Middle frontal gyrus (tissue), 1 donor: ENCODE measurements at regions not wholly inside any gene's neighbourhood (a gene's known extent, or its start where the extent isn't known, plus 50 kb on each side); places are given as distances from the start of the nearest gene placed in this dataset.
"Not testable (repeated sequence)": the region's sequence is repeated elsewhere in the genome, so short reads cannot be mapped to it uniquely, and the experiment has no call there.

ENCODE experiments used
- DNase-seq: peaks from one replicate; pipeline ENCODE4 v3.0.0-alpha.2; 2015; ENCODE audit warnings: low spot score; ENCODE audit errors: extremely low spot score

DNA sequence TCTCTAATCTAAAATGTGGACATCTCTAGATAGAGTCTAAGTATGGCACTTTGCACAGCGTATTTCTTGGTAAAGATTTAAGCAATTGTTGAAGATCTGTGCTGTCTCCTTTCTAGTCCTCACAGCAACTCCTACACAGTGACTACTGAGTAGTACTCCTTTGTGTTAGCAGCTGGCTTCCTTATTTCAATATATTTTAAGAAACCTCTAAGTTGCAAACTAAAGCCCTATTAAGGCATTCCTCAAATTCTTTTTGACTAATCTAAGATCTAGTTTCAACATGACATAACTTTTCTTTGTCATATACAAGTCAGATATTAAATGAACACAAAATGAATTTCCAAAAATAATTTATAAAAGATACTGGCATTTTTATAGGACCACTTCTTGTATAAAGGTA is 121.8 kb upstream of the DNAJC10 start:
- peak; percentile 24 for DNase-seq

DNA sequence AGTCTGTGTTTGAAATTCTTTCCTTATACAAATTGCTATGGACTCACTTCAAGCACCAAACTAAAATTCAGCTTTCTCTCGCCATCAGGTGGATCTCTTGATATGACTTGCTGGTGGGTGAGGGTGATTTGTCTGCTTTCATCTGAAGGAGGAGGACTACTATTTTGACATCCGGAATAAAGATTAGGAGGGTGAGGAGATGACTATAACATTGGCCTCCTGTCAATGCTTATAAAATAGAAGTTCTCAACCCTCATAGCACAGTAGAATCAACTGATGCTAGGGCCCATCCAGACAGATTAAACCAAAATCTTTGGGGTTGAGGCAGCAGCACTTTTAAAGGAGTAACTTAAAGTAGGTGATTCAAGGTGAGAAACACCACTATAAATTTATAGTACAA is 120.4 kb upstream of the DNAJC10 start:
- no peak for DNase-seq

DNA sequence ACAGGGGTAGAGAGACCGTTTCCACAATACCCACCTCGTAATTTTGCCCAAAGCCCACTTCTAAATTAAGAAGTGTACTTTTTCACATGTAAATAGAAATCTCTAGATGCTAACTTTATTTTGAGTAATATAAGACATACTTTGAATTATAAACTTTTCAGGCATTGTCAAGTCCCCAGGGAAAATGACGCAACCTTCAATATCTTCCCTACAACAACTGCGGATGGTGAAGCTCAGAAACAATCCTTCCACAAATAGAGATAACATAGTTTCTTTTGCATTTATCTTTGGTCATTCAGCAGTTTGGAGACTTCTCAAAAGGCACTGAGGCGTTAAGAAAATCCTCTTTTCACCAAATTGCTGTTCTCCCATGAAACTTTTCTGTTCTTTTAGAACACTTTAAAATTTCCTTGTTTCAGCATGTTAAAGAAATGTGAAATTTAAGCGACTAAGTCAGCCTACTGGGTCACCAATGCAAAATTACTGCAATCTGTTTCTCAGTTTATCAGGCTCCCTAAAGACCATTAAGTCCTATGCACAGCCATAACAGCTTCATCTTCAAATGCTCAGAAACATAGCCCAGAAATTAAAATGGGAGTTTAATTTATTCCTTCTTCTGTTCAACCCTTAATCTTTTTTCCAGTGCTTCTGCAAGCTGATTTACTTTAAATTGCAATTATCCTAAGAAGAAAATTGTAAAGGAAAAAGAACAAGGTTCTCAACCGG is 118.3 kb upstream of the DNAJC10 start:
- DNase-seq: no peak

DNA sequence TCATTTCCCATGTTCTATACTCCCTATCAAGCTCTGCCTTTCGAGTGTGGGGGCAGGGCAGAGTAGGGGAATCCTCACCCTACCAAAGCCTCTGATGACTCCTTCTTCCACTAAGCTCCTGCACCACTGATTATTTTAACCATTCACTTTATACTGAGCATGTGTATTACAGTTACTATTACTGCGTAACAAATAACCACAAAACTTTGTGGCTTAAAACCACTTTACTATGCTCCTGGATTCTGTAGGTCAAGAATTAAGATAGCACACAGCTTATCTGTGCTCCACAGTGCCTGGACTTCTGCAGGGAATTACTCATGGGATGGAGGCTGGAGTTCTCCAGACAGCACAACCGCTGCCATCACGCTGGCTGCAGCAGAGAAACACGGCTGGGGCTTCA is 117.4 kb upstream of the DNAJC10 start:
- no peak for DNase-seq

DNA sequence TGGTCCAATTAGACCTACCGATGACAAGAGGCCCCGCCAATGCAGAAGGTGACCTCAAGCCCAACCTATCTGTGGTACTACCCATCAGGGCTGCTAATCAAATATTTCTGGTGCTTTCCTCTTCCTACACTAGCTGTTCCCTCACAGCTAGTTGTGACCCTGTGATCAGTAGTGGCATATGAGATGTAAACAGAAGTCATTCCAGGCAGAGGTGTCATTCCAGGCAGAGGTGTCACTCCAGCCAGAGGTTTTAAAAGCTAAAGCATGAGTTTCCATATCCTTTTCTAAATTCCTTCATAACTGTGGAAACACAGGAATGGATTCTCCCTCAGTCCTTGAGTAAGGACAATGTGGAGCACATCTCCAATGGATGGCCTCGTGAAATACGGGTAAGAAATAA is 110.9 kb upstream of the DNAJC10 start:
- DNase-seq: no peak

DNA sequence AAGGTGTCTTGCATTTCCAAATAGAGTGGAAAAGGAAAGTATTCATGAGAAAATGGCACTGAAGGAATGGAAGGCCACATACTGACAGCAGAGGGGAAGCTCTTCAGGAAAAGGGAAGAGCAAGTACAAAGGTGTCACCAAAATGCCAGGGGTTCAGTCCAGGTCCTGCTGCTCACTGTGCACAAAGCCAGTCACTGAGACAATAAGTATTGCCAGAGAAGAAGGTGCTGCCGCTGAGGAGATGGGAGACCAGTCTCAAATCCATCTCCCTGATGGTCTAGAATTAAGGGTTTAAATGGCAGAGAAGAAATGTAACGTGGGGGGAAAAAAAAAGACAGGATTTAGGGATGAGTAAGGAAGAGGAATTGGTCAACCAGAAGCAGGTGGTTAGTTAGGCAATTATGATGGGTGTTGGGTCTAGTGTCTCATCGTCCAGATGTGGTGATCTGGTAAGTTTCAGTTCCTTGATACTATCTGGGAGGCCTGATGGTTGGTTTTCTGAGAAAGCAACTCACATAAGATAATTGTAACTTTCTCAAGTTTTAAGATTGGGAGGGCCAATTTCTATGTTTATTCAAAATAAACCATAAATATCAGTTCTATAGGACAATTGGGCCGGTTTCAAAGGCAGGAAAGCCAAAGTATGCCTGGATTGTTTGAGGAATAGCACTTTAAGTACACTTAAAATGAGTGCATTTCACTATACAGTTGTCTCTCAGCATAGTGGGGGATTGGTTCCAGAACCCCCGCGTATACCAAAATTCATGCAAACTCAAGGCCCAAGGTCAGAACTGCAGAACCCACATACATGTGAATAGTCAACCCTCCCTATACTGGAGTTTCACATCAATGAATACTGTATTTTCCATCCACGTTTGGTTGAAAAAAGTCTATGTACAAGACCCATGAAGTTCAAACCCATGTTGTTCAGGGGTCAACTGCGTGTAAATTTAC is 109.1 kb upstream of the DNAJC10 start:
- no peak for DNase-seq

DNA sequence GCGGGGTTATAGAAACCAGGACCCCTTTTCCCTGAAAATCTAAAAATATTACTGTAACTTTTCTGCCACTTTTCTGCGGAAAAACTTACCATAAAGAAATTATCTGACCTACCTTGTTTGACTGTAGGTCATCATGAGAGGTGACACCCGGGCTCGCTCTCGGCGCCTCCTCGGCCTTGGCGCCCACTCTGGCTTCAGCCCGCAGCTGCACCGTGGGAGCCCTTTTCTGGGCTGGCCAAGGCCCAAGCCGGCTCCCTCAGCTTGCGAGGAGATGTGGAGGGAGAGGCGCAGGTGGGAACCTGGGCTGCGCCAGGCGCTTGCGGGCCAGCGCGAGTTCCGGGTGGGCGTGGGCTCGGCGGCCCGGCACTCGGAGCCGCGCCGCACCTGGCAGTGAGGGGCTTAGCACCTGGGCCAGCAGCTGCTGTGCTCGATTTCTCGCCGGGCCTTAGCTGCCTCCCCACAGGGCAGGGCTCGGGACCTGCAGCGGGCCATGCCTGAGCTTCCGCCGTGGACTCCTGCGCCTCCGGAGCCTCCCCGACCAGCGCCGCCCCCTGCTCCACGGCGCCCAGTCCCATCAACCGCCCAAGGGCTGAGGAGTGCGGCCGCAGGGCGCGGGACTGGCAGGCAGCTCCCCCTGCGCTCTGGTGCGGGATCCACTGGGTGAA is 107.7 kb upstream of the DNAJC10 start:
- no peak for DNase-seq

DNA sequence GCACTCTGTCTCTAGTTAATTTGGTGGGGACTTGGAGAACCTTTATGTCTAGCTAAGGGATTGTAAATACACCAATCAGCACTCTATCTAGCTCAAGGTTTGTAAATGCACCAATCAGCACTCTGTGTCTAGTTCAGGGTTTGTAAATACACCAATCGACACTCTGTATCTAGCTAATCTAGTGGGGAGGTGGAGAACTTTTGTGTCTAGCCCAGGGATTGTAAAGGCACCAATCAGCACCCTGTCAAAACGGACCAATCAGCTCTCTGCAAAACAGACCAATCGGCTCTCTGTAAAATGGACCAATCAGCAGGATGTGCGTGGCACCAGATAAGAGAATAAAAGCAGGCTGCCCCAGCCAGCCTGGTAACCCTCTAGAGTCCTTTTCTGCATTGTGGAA is 107.1 kb upstream of the DNAJC10 start:
- DNase-seq: not testable (repeated sequence)

DNA sequence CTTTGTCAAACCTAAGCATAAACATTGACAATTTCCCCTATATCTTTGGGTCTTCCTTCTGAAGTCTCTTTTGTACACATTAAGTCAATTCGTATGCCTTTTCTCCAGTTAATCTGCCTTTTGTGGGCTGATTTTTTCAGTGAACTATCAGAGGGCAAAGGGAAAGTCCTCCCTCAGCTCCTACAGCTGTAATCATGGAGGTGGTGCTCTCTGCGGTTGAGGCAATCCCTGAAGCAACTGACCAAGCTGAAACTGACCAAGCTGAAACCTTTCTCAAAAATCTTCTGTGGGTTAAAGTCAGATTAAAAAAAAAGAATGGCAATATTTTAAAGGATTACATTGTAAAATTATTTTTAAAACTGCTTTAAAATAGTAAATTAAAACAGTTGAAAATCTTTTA is 105.8 kb upstream of the DNAJC10 start:
- no peak for DNase-seq

DNA sequence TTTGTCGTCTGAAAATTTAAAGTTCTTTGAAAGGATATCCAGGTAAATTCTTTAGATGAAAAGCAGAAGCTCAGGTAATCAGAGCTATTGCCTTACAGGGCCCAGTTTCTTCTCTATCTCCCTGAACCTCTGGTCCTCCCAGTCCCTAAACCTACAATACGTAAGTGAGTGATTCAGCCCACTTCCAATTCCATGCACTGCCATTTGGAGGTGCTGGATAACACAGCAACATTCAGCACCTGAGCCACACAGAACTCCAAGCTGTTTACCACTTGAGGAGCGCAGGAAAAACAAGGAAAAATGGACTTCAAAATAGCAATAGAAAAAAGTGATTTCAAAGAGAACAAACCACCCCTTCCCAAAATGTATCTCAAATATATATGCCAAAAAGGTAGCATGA is 105.0 kb upstream of the DNAJC10 start:
- no peak for DNase-seq

DNA sequence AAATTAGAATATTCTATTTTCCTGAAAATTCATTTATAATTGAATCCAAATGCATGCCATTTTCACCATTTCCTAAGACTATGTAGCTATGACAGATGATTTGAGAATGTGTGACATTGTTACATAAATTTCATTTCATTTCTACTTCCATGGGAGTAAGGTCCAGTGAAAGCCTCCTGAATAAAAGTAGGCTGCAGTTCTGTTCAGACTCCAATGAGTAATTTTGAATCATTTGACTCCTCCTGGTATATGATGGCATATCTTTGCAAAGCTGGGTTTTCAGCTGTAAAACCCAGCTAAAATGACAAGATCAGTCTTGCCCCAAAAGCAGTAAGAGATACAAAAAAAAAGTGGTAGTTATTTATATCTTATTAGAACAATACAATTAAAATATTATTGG is 101.0 kb upstream of the DNAJC10 start:
- no peak for DNase-seq

DNA sequence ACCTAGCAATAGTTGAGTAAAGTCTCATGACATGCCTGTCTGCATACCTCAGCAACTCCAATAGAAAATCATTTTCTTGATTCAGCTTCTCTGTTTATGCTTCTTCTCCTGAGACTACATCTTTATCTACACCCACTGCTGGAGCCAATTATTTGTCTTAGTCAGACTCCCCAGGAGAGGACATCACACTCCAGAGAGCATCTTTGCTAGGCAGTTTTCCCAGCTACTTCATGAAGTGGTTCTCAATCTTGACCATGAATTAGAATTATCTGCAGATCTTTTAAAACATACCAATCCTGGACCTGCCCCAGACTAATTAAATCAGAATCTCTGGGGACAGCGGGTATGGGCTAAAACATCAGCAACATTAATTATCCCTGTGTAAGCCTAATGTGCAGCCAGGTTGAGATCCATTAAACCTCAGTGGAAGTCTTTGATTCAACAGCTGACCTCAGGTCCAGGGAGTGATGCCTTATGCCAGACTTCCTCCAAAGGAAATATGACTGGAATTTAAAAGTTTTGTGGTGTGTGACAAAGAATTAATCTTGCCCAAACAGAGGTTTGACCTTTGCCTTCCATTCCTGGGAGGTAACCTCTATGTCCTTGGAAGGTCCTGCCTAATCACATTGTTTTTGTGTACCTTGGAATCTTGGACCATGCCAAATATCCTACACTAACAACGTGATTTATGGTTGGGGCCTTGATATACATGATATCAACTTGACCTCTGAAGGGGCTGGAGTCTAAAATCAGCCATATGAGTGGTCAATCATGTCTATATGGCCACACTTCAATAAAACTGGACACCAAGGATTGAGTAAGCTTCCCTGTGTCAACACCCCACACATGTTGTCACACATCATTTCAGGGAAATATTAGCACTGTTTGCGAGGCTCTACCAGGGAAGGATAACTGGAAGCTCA is 99.3 kb upstream of the DNAJC10 start:
- DNase-seq: no peak

DNA sequence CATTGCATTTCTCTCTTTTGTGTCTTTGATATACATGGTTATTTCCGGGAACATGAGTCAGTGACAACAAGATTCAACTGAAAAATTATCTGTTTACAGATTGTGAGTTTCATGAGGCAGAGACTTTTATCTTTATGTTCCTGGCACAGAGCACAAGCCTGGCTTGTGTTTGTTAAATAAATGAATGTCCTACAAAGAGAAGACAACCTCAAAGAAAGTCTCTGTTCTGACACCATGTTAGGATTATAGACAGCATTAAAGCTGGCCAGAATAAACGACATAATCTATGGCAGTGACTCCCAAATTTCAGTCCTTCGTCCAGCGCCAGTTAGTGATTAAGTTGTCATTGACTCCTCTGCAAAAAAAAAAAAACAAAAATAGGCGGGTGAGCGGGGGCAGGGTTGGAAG is 97.4 kb upstream of the DNAJC10 start:
- DNase-seq: no peak

DNA sequence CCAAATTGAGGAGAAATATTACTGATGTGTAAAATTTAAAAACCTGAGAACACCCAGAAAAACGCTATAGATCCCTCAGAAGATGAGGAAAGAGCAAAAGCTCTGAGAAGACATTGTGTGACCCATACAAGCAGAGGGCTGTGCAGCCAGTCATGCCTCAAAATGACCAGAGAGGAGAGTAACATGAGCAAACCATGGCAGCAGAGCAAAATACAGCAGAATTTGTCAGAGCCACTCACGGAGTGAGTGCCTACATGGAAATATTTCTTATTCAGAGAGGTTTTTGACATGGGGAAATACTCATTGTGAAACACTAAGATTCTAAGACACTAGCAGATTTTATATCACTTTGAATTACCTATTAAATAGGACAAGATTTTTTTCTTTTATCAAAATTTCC is 96.8 kb upstream of the DNAJC10 start:
- no peak for DNase-seq

DNA sequence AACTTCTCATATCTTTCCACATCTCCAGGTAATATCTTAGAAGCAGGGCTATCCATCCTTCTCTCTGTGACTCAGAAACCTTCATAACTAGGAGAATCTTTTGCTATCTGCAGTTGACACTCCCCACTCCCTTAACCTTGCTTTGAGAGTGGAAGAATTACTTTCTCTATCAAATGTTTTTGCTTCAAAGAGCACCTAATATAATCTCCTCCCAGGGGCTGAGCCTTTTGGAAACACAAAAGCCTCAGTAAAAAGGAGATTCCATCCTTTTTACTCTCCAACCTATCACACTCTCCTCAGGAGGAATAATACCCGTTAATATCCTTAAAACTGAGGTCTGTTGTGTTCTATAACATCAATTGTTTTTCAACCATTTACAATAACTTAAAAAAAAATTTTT is 94.9 kb upstream of the DNAJC10 start:
- no peak for DNase-seq

DNA sequence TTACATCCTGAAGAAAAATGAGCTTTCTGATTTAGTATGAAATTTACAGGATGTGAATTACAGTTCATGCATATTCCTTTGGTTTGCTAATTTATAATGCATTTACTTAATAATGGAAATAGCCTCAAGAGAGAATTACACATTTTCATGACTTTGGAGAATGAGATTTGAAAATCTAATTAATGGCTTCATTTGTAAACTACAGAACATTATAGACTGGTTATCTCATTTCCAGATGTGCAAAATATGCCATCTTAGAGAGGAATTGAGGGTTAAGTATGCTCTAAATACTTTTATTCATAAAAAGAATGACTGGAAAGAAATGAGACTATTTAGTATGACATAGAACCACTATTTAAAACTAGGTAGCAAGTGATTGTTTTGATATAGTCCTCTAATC is 94.2 kb upstream of the DNAJC10 start:
- no peak for DNase-seq

DNA sequence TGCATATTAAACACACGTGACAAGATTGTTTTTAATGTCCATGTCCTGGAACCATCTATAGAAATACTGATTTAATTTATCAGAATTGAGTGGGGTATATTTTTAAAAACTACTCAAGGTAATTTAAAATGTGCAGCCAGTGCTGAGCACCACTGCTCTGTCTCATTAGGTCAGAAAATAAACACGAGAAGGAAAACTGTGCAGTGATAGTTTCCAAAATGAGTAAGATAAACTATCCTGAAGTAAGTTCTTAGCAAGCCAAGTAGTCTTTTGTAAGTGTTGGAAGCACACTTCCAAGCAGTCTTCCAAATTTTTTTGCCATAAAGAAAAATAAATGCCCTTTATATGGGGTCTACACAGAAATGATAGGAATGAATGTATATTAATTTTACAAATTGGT is 93.8 kb upstream of the DNAJC10 start:
- DNase-seq: no peak

DNA sequence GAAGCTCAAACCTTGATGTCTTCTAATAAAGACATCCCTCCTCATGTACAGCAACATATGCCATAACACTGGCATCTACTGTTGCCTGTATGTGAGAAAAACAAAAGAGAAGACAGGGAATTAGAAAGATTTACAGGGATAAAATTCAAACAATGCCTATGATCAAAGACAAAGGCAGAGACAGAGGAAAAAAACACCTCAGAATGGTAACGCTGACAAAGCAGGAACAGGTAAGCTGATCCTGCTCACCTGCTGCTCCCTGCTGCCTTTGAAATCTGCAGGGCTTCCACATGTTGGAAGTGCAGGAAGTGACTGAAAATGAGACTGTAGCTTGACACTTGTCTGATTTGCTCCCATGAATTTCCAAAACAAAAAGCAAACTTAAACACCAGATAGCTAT is 90.2 kb upstream of the DNAJC10 start:
- DNase-seq: no peak

DNA sequence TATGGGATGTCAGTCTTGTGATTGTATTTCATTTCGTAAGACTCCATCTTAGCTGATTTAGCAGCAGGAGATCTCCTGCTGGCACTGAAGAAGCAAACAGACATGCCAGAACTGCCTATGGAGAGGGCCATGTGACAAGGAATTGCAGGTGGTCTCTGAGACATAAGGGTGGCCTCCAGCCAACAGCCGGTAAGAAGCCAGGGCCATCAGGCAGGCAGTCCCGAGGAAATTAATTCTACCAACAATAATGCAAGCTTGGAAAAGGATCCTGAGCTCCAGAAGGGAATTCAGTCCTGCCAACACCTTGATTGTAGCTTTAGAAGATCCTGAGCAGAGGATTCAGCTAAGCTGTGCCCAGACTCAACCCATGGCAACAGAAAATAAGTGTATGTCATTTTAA is 87.1 kb upstream of the DNAJC10 start:
- no peak for DNase-seq

DNA sequence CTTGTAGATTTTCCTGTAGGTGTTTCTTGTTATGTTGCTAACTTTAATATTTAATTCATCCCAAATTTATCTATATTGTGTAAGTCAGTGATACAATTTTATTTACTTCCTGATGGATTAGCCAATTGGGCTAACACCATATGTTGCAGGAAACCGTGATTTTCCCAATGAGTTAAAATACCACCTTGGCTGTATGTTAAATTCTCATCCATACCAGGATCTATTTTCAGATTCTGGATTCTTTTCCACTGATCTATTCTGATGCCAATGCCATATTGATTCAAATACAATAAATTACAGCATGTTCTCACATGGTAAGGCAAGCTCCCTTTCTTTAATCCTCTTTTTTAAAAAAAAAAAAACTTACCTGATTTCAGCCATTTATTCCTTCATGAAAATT is 85.8 kb upstream of the DNAJC10 start:
- no peak for DNase-seq

DNA sequence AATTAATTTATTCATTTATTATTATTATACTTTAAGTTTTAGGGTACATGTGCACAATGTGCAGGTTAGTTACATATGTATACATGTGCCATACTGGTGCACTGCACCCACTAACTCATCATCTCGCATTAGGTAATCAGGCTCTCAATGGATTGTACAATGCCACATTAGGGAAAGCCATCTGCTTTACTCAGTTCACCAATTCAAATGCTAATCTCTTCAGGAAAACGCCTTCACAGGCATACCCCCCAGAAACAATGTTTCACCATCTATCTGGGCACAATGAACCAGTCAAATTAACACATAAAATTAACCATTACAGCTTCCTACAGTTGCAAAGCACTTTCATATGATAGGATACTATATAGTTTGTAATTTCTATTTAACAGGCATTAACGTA is 84.8 kb upstream of the DNAJC10 start:
- no peak for DNase-seq
